Transverse colon (tissue), 4 donors: ENCODE measurements at regions not wholly inside any gene's neighbourhood (a gene's known extent, or its start where the extent isn't known, plus 50 kb on each side); places are given as distances from the start of the nearest gene placed in this dataset.
A peak's percentile ranks its signal among the peaks of the same experiment; 100 is the strongest.

ENCODE experiments used
- DNase-seq: peaks from one replicate; pipeline ENCODE4 v3.0.0-alpha.2; 2019
- H3K27ac ChIP-seq, 4 donors: fragments of 200-600 bp; sonication (generic); 2 replicates each; pipeline ENCODE4 v1.5.1; 2016 to 2018; ENCODE audit warnings: inconsistent platforms in 4 of 4
- H3K27me3 ChIP-seq: fragments of 200-600 bp; sonication (generic); 2 replicates; pipeline ENCODE4 v1.5.1; 2017; ENCODE audit warnings: inconsistent platforms
- H3K36me3 ChIP-seq, 4 donors: fragments of 200-600 bp; sonication (generic); 2 replicates each; pipeline ENCODE4 v1.5.1; 2017 to 2019; ENCODE audit warnings: inconsistent platforms in 4 of 4
- H3K4me1 ChIP-seq, 4 donors: fragments of 200-600 bp; sonication (generic); 2 replicates each; pipeline ENCODE4 v1.5.1; 2017 to 2020; ENCODE audit warnings: inconsistent platforms in 4 of 4
- H3K4me3 ChIP-seq, 4 donors: fragments of 200-600 bp; sonication (generic); 1 replicate in 1 of 4; 2 replicates in 3 of 4; pipeline versions ENCODE4 v1.5.1 to v1.6.1; 2017 to 2019; ENCODE audit warnings: inconsistent platforms in 4 of 4
- H3K9me3 ChIP-seq, 2 donors: fragments of 200-600 bp; sonication (generic); 2 replicates each; pipeline ENCODE4 v1.5.1; 2017 to 2019; ENCODE audit warnings: inconsistent platforms in 2 of 2
- CTCF ChIP-seq, 5 experiments: fragments of 200-600 bp in 3 of 5; fragments of 450-650 bp in 2 of 5; sonication (generic) in 3 of 5; IDR thresholded peaks; 1 replicate in 2 of 5; 2 replicates in 3 of 5; pipeline ENCODE4 v1.5.1; 2016 to 2017; ENCODE audit warnings: antibody characterized with exemption in 5 of 5, inconsistent platforms in 3 of 5, mild to moderate bottlenecking in 2 of 5, moderate library complexity in 1 of 5
- EP300 ChIP-seq: sonication (generic); formaldehyde crosslinking; IDR thresholded peaks from one replicate; pipeline ENCODE4 v1.6.1; 2017; ENCODE audit warnings: antibody characterized with exemption, low read depth
- POLR2A ChIP-seq: fragments of 450-650 bp; IDR thresholded peaks from one replicate; pipeline ENCODE4 v1.6.1; 2016; ENCODE audit warnings: antibody characterized with exemption, mild to moderate bottlenecking, moderate library complexity
- POLR2AphosphoS5 ChIP-seq, 3 donors: sonication (generic); formaldehyde crosslinking; IDR thresholded peaks; one replicate each; pipeline ENCODE4 v1.6.1; 2016; ENCODE audit warnings: antibody characterized with exemption in 3 of 3
- WGBS, 2 donors: methylation state at CpG; one replicate each; pipeline ENCODE4 v1.1.5; 2018; ENCODE audit warnings: low coverage in 1 of 2; 5-methylcytosine and 5-hydroxymethylcytosine counted together
- in situ Hi-C, 4 donors: fragments of 200-750 bp; cut with MboI; loops; one replicate each; pipeline versions ENCODE4 v1.15.0 to v1.15.1; 2017; ENCODE audit warnings: low sequenced_read_pairs in 3 of 4, low pct_ligation_motif_present in 1 of 4, low pct_unique_long_range_greater_than_20kb in 1 of 4
- intact Hi-C: fragments of 100-400 bp; cut with DNase I; formaldehyde crosslinking; loops from one replicate; pipeline ENCODE4 v1.15.1; 2023; ENCODE audit warnings: low total_unique reads

- Histone ChIP-seq H3K4me3 (no peak overlapping the region), H3K27ac (peak overlapping the region in 3 of 4 donors; percentile 38 to 68 (median 50)), H3K9me3 (no peaks in the 10 kb centered on the region), H3K4me1 (peaks cover 13 to 71% (median 38%) of the 10 kb centered on the region in 4 donors), H3K27me3 (no peaks in the 10 kb centered on the region), H3K36me3 (no peaks in the 10 kb centered on the region)
- intact Hi-C loops = no loop called here
- WGBS, 2 donors = 50 to 100% methylated on average over 1 of the region's 1 CpG
- in situ Hi-C loops = no loop called here
- DNase-seq = no peak
- TF ChIP-seq POLR2A = no peak
These were observed 170.7 kb upstream of the KITLG start for GRCh38 chr12:88750867-88751543.

- no peaks in the 10 kb centered on the region for H3K9me3 ChIP-seq
- intact Hi-C loops (no loop called here), in situ Hi-C loops (no loop called here)
- no peaks in the 10 kb centered on the region for H3K27me3 ChIP-seq
- H3K27ac ChIP-seq = peak overlapping the region in 2 of 4 donors; percentile 1 to 38
- H3K4me3 ChIP-seq = no peak overlapping the region
- H3K36me3 ChIP-seq = no peaks in the 10 kb centered on the region
- H3K4me1 ChIP-seq = peaks cover 8 to 59% (median 30%) of the 10 kb centered on the region in 4 donors
- no peak for DNase-seq
- TF ChIP-seq EP300 (no peak), CTCF (IDR thresholded peaks at IDR 0.05) (no peak), POLR2AphosphoS5 (IDR thresholded peaks at IDR 0.05) (no peak), POLR2A (no peak)
These were observed 166.1 kb upstream of the KITLG start for GRCh38 chr12:88746386-88746785.

DNA sequence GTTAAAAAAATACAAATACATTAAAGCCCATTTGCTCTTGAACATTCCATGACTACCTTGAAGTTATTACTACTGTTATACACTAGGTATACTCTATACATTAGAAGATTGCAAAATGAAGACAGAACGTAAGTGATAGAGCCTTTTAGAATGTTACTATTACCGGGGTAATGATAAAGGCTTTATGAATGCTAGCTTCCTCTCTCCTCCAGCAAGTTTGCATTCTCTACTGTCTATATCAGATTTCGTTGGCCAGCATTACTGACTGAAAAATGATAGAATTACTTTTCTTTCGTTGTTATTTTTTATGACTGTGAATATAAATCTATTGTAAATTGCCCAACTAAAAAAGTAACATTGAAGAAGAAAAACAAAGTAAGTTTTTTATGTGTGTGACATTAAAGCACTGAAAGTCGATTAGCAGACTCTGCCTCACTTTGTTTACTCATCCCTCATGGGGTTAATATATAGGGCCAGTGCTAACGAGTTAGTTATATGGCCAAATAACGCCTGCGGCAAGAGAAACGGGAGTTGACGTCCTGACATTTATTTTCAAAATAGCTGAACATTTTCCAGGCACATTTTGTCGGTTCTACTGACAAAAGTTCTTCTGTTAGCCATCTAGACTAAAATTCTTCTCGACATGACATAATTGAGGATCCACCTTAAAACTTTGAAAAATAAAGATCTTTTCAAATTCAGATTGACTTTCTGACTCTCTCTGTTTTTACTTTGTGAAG, 163.8 kb upstream of the KITLG start:
- H3K4me3 ChIP-seq = no peak overlapping the region
- peaks cover 8 to 41% (median 18%) of the 10 kb centered on the region in 4 donors for H3K4me1 ChIP-seq
- H3K27ac ChIP-seq = no peak overlapping the region
- in situ Hi-C loops = no loop called here
- no peaks in the 10 kb centered on the region for H3K36me3 ChIP-seq
- 67 to 72% methylated on average over 12 of the region's 12 CpGs for WGBS, 2 donors
- TF ChIP-seq CTCF (IDR thresholded peaks at IDR 0.05) (no peak), POLR2AphosphoS5 (IDR thresholded peaks at IDR 0.05) (no peak), EP300 (no peak), POLR2A (no peak)
- no peaks in the 10 kb centered on the region for H3K9me3 ChIP-seq
- DNase-seq = no peak
- no peaks in the 10 kb centered on the region for H3K27me3 ChIP-seq
- intact Hi-C loops = no loop called here

GRCh38 chr12:88737838-88738472, 157.7 kb upstream of the KITLG start:
- 79 to 87% methylated on average over 5 to 8 of the region's 8 CpGs for WGBS, 2 donors
- in situ Hi-C loops (no loop called here), intact Hi-C loops (no loop called here)
- TF ChIP-seq CTCF (IDR thresholded peaks at IDR 0.05) (no peak), EP300 (no peak), POLR2AphosphoS5 (IDR thresholded peaks at IDR 0.05) (no peak), POLR2A (no peak)
- no peak overlapping the region for H3K27ac ChIP-seq
- H3K27me3 ChIP-seq = no peaks in the 10 kb centered on the region
- H3K9me3 ChIP-seq = no peaks in the 10 kb centered on the region
- no peaks in the 10 kb centered on the region for H3K4me1 ChIP-seq
- no peak overlapping the region for H3K4me3 ChIP-seq
- no peaks in the 10 kb centered on the region for H3K36me3 ChIP-seq
- no peak for DNase-seq
